ENCODE measurements at regions not wholly inside any gene's neighbourhood (a gene's known extent, or its start where the extent isn't known, plus 50 kb on each side); places are given as distances from the start of the nearest gene placed in this dataset.
"Not testable (repeated sequence)": the region's sequence is repeated elsewhere in the genome, so short reads cannot be mapped to it uniquely, and the experiment has no call there.

DNA sequence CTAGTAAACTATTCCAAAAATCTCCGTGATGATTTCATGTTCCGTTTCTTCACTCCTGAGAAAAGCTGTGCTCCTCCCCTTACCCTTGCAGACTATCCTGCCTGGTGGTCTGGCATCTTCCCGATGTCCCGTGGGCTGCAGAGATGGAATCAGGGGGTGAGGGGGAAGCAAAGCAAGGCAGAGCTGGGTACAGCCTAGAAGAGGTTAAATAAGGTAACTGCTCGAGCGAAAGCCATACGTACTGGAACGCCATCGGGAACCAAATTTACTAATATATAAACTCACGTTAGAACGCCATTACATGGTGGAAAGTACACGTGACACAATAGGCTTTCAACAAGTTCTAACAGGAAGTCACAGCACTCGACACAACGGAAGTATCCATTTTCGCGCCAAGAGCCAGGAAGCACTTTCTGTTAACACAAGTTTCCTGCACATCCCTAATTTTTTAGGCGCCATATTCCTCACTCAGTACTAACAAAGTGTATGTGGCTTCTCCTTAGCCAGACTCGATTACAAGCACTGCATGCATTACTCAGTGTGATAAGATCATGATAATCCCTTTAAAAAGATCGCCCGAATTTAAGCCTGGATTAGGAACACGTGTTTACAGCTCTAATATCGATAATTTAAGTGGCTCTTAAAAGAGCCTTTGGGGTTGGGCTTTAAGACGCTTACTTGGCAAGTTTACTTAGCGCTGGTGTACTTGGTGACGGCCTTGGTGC is 101.6 kb upstream of the PRSS16 start (continued):
- TF ChIP-seq, protein P1, sequence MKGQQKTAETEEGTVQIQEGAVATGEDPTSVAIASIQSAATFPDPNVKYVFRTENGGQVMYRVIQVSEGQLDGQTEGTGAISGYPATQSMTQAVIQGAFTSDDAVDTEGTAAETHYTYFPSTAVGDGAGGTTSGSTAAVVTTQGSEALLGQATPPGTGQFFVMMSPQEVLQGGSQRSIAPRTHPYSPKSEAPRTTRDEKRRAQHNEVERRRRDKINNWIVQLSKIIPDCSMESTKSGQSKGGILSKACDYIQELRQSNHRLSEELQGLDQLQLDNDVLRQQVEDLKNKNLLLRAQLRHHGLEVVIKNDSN (CRISPR knock-in tag; IDR thresholded peaks at IDR 0.05) = peak; percentile 77
- TF ChIP-seq, protein P2, sequence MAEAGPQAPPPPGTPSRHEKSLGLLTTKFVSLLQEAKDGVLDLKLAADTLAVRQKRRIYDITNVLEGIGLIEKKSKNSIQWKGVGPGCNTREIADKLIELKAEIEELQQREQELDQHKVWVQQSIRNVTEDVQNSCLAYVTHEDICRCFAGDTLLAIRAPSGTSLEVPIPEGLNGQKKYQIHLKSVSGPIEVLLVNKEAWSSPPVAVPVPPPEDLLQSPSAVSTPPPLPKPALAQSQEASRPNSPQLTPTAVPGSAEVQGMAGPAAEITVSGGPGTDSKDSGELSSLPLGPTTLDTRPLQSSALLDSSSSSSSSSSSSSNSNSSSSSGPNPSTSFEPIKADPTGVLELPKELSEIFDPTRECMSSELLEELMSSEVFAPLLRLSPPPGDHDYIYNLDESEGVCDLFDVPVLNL (CRISPR knock-in tag; IDR thresholded peaks at IDR 0.05; ENCODE audit: borderline replicate concordance, low read depth) = peak; percentile 68; the same call in 1 of the 2 replicates
- 0 out of 2 replicates have a peak, but pooled peaks have one; percentile 25 for TF ChIP-seq SP1 (CRISPR knock-in tag; conservative IDR thresholded peaks at IDR 0.05)
- TF ChIP-seq KAT7 (CRISPR knock-in tag; IDR thresholded peaks at IDR 0.05; ENCODE audit: borderline replicate concordance) = peak; percentile 69; the same call in 1 of the 2 replicates
- TF ChIP-seq SMAD4 (CRISPR knock-in tag; IDR thresholded peaks at IDR 0.05) = no peak
- TF ChIP-seq NFATC4 (CRISPR knock-in tag; IDR thresholded peaks at IDR 0.05) = peak; percentile 99
- peak; percentile 34 for TF ChIP-seq ETV6 (CRISPR knock-in tag; IDR thresholded peaks at IDR 0.05)
- TF ChIP-seq ZNF232 (CRISPR knock-in tag; IDR thresholded peaks at IDR 0.05) = peak; percentile 71; the same call in 1 of the 2 replicates
- peak; percentile 98 for TF ChIP-seq PRRX2 (CRISPR knock-in tag; IDR thresholded peaks at IDR 0.05)
- TF ChIP-seq, protein P3, sequence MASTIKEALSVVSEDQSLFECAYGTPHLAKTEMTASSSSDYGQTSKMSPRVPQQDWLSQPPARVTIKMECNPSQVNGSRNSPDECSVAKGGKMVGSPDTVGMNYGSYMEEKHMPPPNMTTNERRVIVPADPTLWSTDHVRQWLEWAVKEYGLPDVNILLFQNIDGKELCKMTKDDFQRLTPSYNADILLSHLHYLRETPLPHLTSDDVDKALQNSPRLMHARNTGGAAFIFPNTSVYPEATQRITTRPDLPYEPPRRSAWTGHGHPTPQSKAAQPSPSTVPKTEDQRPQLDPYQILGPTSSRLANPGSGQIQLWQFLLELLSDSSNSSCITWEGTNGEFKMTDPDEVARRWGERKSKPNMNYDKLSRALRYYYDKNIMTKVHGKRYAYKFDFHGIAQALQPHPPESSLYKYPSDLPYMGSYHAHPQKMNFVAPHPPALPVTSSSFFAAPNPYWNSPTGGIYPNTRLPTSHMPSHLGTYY (CRISPR knock-in tag; IDR thresholded peaks at IDR 0.05) = peak; percentile 97
- TF ChIP-seq, protein P4, sequence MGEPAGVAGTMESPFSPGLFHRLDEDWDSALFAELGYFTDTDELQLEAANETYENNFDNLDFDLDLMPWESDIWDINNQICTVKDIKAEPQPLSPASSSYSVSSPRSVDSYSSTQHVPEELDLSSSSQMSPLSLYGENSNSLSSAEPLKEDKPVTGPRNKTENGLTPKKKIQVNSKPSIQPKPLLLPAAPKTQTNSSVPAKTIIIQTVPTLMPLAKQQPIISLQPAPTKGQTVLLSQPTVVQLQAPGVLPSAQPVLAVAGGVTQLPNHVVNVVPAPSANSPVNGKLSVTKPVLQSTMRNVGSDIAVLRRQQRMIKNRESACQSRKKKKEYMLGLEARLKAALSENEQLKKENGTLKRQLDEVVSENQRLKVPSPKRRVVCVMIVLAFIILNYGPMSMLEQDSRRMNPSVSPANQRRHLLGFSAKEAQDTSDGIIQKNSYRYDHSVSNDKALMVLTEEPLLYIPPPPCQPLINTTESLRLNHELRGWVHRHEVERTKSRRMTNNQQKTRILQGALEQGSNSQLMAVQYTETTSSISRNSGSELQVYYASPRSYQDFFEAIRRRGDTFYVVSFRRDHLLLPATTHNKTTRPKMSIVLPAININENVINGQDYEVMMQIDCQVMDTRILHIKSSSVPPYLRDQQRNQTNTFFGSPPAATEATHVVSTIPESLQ (CRISPR knock-in tag; IDR thresholded peaks at IDR 0.05) = no peak
- no peak for TF ChIP-seq NFE2L1 (CRISPR knock-in tag; IDR thresholded peaks at IDR 0.05)
- TF ChIP-seq ZNF671 (CRISPR knock-in tag; IDR thresholded peaks at IDR 0.05) = peak; percentile 99

DNA sequence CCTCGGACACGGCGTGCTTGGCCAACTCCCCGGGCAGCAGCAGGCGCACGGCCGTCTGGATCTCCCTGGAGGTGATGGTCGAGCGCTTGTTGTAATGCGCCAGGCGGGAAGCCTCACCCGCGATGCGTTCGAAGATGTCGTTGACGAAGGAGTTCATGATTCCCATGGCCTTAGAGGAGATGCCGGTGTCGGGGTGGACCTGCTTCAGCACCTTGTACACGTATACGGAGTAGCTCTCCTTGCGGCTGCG is 101.1 kb upstream of the PRSS16 start:
- H3K27ac Mint-ChIP-seq = not testable (repeated sequence)
- peaks cover 29% of the 10 kb centered on the region for H3K4me1 Mint-ChIP-seq
- peak; percentile 81; the same call in 1 of the 2 replicates for TF ChIP-seq FOXP1 (CRISPR knock-in tag; IDR thresholded peaks at IDR 0.05; ENCODE audit: borderline replicate concordance)
- TF ChIP-seq, protein P5, sequence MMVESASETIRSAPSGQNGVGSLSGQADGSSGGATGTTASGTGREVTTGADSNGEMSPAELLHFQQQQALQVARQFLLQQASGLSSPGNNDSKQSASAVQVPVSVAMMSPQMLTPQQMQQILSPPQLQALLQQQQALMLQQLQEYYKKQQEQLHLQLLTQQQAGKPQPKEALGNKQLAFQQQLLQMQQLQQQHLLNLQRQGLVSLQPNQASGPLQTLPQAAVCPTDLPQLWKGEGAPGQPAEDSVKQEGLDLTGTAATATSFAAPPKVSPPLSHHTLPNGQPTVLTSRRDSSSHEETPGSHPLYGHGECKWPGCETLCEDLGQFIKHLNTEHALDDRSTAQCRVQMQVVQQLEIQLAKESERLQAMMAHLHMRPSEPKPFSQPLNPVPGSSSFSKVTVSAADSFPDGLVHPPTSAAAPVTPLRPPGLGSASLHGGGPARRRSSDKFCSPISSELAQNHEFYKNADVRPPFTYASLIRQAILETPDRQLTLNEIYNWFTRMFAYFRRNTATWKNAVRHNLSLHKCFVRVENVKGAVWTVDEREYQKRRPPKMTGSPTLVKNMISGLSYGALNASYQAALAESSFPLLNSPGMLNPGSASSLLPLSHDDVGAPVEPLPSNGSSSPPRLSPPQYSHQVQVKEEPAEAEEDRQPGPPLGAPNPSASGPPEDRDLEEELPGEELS (CRISPR knock-in tag; IDR thresholded peaks at IDR 0.05) = 0 out of 2 replicates have a peak, but pooled peaks have one; percentile 47
- TF ChIP-seq, protein P6, sequence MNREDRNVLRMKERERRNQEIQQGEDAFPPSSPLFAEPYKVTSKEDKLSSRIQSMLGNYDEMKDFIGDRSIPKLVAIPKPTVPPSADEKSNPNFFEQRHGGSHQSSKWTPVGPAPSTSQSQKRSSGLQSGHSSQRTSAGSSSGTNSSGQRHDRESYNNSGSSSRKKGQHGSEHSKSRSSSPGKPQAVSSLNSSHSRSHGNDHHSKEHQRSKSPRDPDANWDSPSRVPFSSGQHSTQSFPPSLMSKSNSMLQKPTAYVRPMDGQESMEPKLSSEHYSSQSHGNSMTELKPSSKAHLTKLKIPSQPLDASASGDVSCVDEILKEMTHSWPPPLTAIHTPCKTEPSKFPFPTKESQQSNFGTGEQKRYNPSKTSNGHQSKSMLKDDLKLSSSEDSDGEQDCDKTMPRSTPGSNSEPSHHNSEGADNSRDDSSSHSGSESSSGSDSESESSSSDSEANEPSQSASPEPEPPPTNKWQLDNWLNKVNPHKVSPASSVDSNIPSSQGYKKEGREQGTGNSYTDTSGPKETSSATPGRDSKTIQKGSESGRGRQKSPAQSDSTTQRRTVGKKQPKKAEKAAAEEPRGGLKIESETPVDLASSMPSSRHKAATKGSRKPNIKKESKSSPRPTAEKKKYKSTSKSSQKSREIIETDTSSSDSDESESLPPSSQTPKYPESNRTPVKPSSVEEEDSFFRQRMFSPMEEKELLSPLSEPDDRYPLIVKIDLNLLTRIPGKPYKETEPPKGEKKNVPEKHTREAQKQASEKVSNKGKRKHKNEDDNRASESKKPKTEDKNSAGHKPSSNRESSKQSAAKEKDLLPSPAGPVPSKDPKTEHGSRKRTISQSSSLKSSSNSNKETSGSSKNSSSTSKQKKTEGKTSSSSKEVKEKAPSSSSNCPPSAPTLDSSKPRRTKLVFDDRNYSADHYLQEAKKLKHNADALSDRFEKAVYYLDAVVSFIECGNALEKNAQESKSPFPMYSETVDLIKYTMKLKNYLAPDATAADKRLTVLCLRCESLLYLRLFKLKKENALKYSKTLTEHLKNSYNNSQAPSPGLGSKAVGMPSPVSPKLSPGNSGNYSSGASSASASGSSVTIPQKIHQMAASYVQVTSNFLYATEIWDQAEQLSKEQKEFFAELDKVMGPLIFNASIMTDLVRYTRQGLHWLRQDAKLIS (CRISPR knock-in tag; IDR thresholded peaks at IDR 0.05; ENCODE audit: borderline replicate concordance) = 0 out of 2 replicates have a peak, but pooled peaks have one; percentile 47
- TF ChIP-seq, protein P7, sequence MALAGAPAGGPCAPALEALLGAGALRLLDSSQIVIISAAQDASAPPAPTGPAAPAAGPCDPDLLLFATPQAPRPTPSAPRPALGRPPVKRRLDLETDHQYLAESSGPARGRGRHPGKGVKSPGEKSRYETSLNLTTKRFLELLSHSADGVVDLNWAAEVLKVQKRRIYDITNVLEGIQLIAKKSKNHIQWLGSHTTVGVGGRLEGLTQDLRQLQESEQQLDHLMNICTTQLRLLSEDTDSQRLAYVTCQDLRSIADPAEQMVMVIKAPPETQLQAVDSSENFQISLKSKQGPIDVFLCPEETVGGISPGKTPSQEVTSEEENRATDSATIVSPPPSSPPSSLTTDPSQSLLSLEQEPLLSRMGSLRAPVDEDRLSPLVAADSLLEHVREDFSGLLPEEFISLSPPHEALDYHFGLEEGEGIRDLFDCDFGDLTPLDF (CRISPR knock-in tag; IDR thresholded peaks at IDR 0.05) = 0 out of 2 replicates have a peak, but pooled peaks have one; percentile 7
- TF ChIP-seq, protein P8, sequence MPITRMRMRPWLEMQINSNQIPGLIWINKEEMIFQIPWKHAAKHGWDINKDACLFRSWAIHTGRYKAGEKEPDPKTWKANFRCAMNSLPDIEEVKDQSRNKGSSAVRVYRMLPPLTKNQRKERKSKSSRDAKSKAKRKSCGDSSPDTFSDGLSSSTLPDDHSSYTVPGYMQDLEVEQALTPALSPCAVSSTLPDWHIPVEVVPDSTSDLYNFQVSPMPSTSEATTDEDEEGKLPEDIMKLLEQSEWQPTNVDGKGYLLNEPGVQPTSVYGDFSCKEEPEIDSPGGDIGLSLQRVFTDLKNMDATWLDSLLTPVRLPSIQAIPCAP (CRISPR knock-in tag; IDR thresholded peaks at IDR 0.05) = 0 out of 2 replicates have a peak, but pooled peaks have one; percentile 65

More for the DNA sequence above, 101.1 kb upstream of the PRSS16 start:
- H3K9me3 Mint-ChIP-seq; H3K27me3 Mint-ChIP-seq (ENCODE audit: low read depth); DNase-seq (ENCODE audit: low spot score); H3K36me3 Mint-ChIP-seq; H3K4me3 Mint-ChIP-seq; ATAC-seq: not testable (repeated sequence)
- ChIA-PET CTCF (interaction anchor here (1.2 kb wide), 1 partner anchor 19 kb away, joined by 5 read pairs; no protein-coding TSS in a partner anchor), POLR2A (interaction anchor here (0.6 to 8.3 kb wide), 42 partner anchors 8 to 1126 kb away, joined by 3 to 286 read pairs (median 9); partner anchors contain the start of gene HMGN4)

Measured in WTC11 (cell line).